GM12864 (cell line): ENCODE measurements at regions not wholly inside any gene's neighbourhood (a gene's known extent, or its start where the extent isn't known, plus 50 kb on each side); places are given as distances from the start of the nearest gene placed in this dataset.
A peak's percentile ranks its signal among the peaks of the same experiment; 100 is the strongest.

Experiments
- DNase-seq: peaks from one replicate; pipeline ENCODE4 v3.0.0-alpha.2; 2011; ENCODE audit warnings: low read depth
- H3K4me3 ChIP-seq: 2 replicates; pipeline ENCODE4 v1.5.1; 2011; ENCODE audit warnings: mild to moderate bottlenecking, low read depth, low read length, control low read depth
- TF ChIP-seq, protein P1 (sequence below): IDR thresholded peaks from 2 replicates; pipeline ENCODE4 v1.5.1; 2011; ENCODE audit warnings: low read depth, mild to moderate bottlenecking, moderate library complexity, low read length, control low read depth, inconsistent platforms; ENCODE audit errors: missing control alignments

DNA sequence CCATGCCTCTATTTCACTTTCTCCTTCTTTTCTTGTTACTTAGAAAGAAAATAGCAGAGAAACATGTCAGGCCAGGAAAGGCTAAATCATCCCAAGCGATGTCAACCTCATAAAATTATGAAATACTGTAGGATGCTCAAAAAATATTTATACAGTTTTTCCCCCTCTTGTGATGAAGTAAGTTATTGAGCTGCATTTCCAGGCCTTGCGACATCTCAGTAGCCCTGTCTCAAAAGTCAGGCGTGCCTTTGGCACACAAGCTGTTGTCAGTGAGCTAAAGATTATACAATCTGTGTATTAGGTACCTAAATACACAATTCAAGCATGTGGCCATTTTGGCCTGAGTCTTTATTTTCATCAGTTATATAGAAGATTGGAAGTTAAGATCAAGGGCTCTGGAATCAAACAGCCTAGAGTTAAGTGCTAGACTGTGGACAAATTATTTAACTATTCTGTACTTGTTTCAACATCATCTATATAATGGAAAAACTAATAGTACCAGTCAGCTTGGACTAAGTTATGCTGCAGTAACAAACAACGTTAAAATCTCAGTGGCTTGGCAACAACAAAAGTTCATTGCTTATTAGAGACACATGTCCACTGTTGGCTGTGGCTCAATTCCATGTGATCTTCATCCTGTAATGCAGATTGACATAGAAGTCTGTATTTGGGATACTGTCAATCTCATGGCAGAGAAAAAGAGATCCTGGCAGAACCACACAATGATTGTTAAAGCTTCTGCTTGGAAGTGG is 406.4 kb upstream of the PROK2 start:
- no peak for DNase-seq
- TF ChIP-seq, protein P1, sequence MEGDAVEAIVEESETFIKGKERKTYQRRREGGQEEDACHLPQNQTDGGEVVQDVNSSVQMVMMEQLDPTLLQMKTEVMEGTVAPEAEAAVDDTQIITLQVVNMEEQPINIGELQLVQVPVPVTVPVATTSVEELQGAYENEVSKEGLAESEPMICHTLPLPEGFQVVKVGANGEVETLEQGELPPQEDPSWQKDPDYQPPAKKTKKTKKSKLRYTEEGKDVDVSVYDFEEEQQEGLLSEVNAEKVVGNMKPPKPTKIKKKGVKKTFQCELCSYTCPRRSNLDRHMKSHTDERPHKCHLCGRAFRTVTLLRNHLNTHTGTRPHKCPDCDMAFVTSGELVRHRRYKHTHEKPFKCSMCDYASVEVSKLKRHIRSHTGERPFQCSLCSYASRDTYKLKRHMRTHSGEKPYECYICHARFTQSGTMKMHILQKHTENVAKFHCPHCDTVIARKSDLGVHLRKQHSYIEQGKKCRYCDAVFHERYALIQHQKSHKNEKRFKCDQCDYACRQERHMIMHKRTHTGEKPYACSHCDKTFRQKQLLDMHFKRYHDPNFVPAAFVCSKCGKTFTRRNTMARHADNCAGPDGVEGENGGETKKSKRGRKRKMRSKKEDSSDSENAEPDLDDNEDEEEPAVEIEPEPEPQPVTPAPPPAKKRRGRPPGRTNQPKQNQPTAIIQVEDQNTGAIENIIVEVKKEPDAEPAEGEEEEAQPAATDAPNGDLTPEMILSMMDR = no peak
- no peak overlapping the region for H3K4me3 ChIP-seq

DNA sequence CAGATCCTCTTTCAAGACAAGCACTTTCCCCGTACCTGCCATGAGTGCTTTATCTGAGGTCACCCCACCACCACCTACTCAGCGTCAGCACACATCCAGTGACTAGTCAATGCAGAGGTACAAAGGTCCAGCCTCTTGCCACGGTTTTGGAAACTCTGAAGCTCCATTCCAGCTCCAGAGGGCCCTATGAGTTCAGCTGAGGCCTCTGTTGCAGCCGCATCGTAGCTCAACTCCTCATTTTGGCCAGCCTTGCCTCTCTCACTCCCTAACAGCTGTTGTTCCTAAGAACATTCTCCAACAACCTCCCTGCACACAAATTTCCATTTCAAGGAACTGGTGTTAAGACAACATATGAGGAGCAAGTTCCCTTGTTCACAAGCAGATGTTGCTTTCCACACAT is 405.1 kb upstream of the PROK2 start:
- no peak for DNase-seq
- TF ChIP-seq, protein P1 = no peak
- no peak overlapping the region for H3K4me3 ChIP-seq

DNA sequence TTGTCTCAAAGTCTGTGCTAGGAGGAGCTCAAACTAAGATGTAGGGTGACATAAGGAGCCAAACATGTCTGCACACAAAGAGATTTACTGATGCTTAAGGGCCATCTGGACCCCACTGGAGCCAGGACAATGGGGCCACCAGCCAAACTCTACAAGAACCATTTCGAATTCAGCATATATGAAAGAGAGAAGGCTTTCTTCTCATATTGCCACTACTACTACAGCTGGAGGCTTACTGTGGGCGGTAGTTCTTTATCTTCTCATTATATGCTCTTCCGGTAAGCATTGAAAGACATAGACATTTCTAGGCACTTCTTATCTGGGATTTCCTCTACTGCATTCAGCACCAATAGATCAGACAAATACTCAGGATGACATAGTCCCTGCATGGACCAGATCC is 404.4 kb upstream of the PROK2 start:
- H3K4me3 ChIP-seq = no peak overlapping the region
- no peak for DNase-seq
- TF ChIP-seq, protein P1 = no peak

DNA sequence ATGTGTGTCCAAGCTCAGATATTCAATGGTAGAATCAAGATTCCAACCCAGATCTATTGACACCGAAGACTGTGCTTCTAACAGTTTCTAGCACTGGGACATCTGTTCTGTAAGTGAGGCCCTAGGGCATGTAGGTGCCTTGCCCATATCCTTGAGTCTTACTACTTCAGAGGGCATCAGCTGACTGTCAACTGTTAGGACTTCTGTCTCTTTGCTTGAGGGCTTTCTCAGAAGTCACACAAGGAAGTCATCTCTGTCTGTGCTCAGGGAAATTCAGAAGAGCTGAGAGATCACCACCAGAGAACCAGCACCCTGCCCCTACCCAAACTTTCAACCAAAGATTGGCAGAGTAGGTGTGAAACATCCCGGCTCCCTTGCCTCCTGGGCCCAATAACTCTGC is 403.6 kb upstream of the PROK2 start:
- DNase-seq = no peak
- TF ChIP-seq, protein P1 = no peak

DNA sequence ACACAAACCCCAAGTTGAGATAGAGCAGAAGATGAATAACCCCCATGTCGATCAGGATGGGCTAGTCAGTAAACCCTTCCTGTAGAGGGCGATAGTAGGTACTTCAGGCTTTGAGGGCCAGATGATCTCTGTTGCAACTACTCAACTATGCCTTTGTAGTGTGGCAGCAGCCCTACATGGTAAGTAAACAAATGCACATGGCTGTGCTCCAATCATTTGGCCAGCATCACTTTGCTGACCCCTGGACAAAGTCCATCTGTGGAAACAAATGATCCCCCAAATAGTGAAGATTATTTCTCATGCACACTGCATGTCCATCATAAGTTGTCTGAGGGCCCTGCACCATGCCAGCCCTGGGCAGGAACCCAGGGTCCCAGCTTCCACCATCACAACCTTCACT is 402.2 kb upstream of the PROK2 start:
- DNase-seq = no peak

More for the DNA sequence above, 403.6 kb upstream of the PROK2 start:
- H3K4me3 ChIP-seq = no peak overlapping the region

DNA sequence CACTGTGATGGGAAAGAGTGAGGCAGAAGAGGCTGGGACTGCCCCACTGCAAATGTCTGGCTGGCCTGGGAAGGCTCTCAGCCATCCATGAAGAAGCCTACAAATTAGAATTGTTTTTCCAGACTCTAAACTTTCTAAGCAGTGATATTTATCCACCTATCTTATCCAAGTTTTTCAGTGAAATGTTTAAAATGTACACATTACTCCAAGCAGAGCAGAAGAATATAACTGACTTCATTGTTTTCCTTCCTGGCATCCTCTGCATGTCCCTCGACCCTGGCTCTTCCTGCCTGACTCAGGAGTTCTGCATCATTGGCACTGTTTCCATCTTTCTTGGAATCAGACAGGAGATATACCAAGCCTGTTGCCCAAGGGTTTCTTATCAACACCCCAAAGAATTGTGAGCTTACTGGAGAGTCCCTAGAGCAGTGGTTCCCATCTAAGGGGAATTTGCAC is 401.5 kb upstream of the PROK2 start:
- DNase-seq = no peak
- no peak overlapping the region for H3K4me3 ChIP-seq
- TF ChIP-seq, protein P1 = no peak

More for the DNA sequence above, 402.2 kb upstream of the PROK2 start:
- TF ChIP-seq, protein P1 = peak; percentile 54
- H3K4me3 ChIP-seq = no peak overlapping the region
